Activated CD4-positive, alpha-beta T cell treated with anti-CD3 and anti-CD28 coated beads, Interleukin-2, amount 10 ng/mL, durations not matched to agents 24 days and 14 days (primary cell): ENCODE measurements at regions not wholly inside any gene's neighbourhood (a gene's known extent, or its start where the extent isn't known, plus 50 kb on each side); places are given as distances from the start of the nearest gene placed in this dataset.

Experiments
- DNase-seq: peaks from one replicate; pipeline ENCODE4 v3.0.0; 2022
- H3K27ac Mint-ChIP-seq: one replicate; pipeline ENCODE4 v1.8.0; 2022; ENCODE audit warnings: mild to moderate bottlenecking, mixed read lengths
- H3K27me3 Mint-ChIP-seq: one replicate; pipeline ENCODE4 v1.8.0; 2022; ENCODE audit warnings: mixed read lengths
- H3K36me3 Mint-ChIP-seq: one replicate; pipeline ENCODE4 v1.8.0; 2022; ENCODE audit warnings: low read depth, mild to moderate bottlenecking, mixed read lengths
- H3K4me1 Mint-ChIP-seq: one replicate; pipeline ENCODE4 v1.8.0; 2021; ENCODE audit warnings: mixed read lengths
- H3K4me3 Mint-ChIP-seq: one replicate; pipeline ENCODE4 v1.8.0; 2022; ENCODE audit warnings: mild to moderate bottlenecking, moderate library complexity, mixed read lengths
- H3K9me3 Mint-ChIP-seq: one replicate; pipeline ENCODE4 v1.8.0; 2021; ENCODE audit warnings: mixed read lengths
- intact Hi-C: fragments of 100-400 bp; cut with micrococcal nuclease; formaldehyde crosslinking; loops from one replicate; pipeline ENCODE4 v1.15.1; 2023

DNA sequence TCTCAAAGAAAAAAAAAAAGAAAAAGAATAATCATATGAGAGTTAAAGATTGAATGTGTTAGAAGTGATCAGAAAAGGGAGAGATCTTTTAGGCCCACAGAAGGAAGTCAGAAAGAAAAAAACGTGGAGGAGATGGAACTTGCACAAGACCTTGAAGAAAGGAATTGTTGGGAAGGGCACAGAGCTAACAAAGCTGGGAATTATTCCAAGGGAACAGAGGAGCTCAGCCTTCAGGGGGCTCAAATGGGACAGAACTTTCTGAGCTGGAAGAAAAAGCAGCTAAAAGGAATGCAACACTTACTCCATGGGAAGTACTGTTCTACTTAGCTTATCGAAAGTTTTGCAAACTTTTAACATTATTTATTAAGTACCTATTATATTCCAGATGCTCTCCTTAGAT lies 153.4 kb upstream of the ADRA1B start:
- no peaks in the 10 kb centered on the region for H3K36me3 Mint-ChIP-seq
- intact Hi-C loops, result no loop called here

GRCh38 chr5:159763562-159763961 lies 152.7 kb upstream of the ADRA1B start:
- no peaks in the 10 kb centered on the region for H3K9me3 Mint-ChIP-seq

More for the DNA sequence above, 153.4 kb upstream of the ADRA1B start:
- Mint-ChIP-seq H3K27ac (no peak overlapping the region), H3K4me3 (no peak overlapping the region), H3K9me3 (no peaks in the 10 kb centered on the region), H3K4me1 (peaks cover 9% of the 10 kb centered on the region), H3K27me3 (peaks cover 16% of the 10 kb centered on the region)
- DNase-seq, result no peak

DNA sequence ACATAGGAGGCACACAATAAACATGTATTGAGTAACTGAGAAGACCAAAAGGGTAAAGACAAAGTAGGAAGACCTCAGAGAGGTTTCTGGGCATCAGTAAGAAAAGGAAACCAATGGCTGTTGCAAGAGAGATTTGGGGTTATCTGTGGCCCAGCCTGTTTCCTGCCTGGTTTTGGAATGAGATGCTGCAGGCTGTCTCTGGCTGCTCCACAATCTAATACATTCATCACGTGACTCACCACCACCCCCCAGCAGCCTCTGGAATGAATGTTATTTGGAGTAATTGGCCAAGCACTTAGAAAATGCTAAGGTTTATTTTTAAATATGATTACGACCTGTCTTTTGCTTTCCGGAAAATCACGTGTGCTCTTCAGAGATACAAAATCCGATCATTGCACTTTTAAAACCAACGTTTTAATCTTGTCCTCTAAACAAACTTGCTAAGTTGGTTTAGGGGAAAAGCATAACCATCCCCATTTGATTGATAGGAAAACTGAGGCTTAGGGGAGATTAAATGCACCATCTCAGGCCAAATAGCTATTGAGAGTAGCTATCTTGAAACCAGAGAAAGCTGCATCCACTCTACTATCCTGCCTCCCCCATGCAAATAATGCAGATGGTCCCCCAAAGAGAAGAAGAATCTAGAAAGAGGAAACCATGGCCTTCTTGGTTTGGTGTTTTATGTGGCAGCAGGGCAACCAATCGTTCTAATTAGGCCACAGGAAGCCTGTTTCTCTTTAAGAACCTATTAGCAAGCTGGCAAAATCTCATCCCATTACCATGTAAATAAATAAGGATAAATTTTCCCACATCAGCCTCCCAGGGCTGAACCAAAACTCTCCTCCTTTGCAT lies 151.8 kb upstream of the ADRA1B start:
- DNase-seq, result no peak
- peaks cover 23% of the 10 kb centered on the region for H3K27me3 Mint-ChIP-seq
- H3K4me3 Mint-ChIP-seq, result no peak overlapping the region
- no peaks in the 10 kb centered on the region for H3K36me3 Mint-ChIP-seq
- intact Hi-C loops, result no loop called here
- no peaks in the 10 kb centered on the region for H3K9me3 Mint-ChIP-seq
- H3K4me1 Mint-ChIP-seq, result peaks cover 9% of the 10 kb centered on the region
- H3K27ac Mint-ChIP-seq, result no peak overlapping the region

More at GRCh38 chr5:159763562-159763961, 152.7 kb upstream of the ADRA1B start:
- Mint-ChIP-seq H3K36me3 (no peaks in the 10 kb centered on the region), H3K4me3 (no peak overlapping the region), H3K27me3 (peaks cover 19% of the 10 kb centered on the region), H3K4me1 (peaks cover 9% of the 10 kb centered on the region), H3K27ac (no peak overlapping the region)
- DNase-seq, result no peak
- intact Hi-C loops, result no loop called here

GRCh38 chr5:159765135-159765433 lies 151.2 kb upstream of the ADRA1B start:
- H3K36me3 Mint-ChIP-seq, result no peaks in the 10 kb centered on the region
- peaks cover 9% of the 10 kb centered on the region for H3K4me1 Mint-ChIP-seq
- H3K9me3 Mint-ChIP-seq, result no peaks in the 10 kb centered on the region
- H3K27me3 Mint-ChIP-seq, result peaks cover 23% of the 10 kb centered on the region
- no peak for DNase-seq
- no peak overlapping the region for H3K4me3 Mint-ChIP-seq
- intact Hi-C loops, result no loop called here
- no peak overlapping the region for H3K27ac Mint-ChIP-seq

DNA sequence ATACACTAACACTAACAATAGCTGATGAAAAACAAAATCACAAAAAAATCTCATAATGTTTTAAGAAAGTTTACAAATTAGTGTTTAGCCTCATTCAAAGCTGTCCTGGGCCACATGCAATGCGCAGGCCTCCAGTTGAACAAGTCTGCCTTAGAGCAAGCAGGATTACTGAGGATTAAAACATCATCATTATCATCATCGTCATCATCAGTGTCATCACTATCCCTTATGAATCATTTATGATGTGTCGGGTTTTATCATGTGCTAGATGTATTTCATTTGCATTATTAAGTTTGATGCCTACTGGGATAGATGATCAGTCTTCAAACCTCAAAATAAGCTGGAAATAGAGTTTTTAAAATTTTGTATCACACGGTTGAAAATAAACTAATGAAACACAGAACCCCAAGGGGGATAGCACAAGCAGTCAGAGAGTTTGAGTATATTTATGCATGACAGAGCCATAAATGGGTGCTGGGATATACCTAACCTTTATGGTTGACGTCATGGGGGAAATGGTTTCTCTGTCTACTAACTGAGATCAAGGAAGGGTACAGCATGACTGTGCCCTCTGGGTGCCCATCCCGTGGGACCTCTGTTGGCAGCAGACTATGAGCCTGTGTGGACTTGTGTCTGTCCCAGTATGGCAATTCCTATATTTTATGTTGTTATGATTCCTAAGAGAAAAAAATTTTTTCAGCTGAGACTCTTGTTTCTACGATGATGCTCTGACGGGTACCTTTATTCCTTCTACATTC lies 150.3 kb upstream of the ADRA1B start:
- intact Hi-C loops, result no loop called here
- Mint-ChIP-seq H3K36me3 (no peaks in the 10 kb centered on the region), H3K4me1 (peaks cover 9% of the 10 kb centered on the region), H3K4me3 (no peak overlapping the region), H3K9me3 (no peaks in the 10 kb centered on the region), H3K27ac (no peak overlapping the region), H3K27me3 (peaks cover 20% of the 10 kb centered on the region)
- DNase-seq, result no peak

GRCh38 chr5:159768243-159768642 lies 148.0 kb upstream of the ADRA1B start:
- Mint-ChIP-seq H3K27me3 (peaks cover 20% of the 10 kb centered on the region), H3K27ac (no peak overlapping the region), H3K36me3 (peaks cover 2% of the 10 kb centered on the region), H3K4me1 (peaks cover 14% of the 10 kb centered on the region), H3K9me3 (no peaks in the 10 kb centered on the region), H3K4me3 (no peak overlapping the region)
- no peak for DNase-seq
- intact Hi-C loops, result no loop called here

DNA sequence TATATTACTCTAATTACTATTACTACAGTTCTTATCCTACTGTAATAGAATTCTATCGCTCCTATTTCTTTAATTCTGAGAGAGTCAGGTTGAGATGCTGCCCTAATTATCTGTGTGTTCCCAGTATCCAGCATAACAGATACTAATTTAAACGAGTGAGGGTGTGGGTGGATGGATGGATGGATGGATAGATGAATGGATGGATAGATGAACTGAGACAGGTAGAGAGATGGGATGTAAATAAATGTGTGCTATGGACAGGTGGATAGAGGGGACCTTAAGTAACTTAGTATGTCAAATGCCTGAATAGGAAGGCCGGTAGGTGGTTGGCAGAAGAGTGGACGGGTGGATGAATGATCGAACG lies 143.6 kb upstream of the ADRA1B start:
- Mint-ChIP-seq H3K9me3 (peaks cover 2% of the 10 kb centered on the region), H3K4me3 (peak overlapping the region; percentile 34), H3K4me1 (peaks cover 24% of the 10 kb centered on the region), H3K36me3 (peaks cover 2% of the 10 kb centered on the region), H3K27me3 (peaks cover 30% of the 10 kb centered on the region), H3K27ac (peak overlapping the region; percentile 38)
- intact Hi-C loops, result loop anchor here (1.0 to 10.0 kb wide), 7 partner anchors 145 to 598 kb away; partner anchors contain the start of genes ADRA1B, TTC1 and UBLCP1
- DNase-seq, result no peak

- H3K27me3 Mint-ChIP-seq, result peaks cover 25% of the 10 kb centered on the region
- DNase-seq, result peak; percentile 94
- intact Hi-C loops, result loop anchor here (1.0 to 10.0 kb wide), 7 partner anchors 144 to 598 kb away; partner anchors contain the start of genes ADRA1B, TTC1 and UBLCP1
- peak overlapping the region; percentile 51 for H3K4me3 Mint-ChIP-seq
- H3K27ac Mint-ChIP-seq, result peak overlapping the region; percentile 63
- peaks cover 2% of the 10 kb centered on the region for H3K36me3 Mint-ChIP-seq
- peaks cover 24% of the 10 kb centered on the region for H3K4me1 Mint-ChIP-seq
- peaks cover 2% of the 10 kb centered on the region for H3K9me3 Mint-ChIP-seq
Measured at GRCh38 chr5:159773062-159773924, 143.0 kb upstream of the ADRA1B start.

DNA sequence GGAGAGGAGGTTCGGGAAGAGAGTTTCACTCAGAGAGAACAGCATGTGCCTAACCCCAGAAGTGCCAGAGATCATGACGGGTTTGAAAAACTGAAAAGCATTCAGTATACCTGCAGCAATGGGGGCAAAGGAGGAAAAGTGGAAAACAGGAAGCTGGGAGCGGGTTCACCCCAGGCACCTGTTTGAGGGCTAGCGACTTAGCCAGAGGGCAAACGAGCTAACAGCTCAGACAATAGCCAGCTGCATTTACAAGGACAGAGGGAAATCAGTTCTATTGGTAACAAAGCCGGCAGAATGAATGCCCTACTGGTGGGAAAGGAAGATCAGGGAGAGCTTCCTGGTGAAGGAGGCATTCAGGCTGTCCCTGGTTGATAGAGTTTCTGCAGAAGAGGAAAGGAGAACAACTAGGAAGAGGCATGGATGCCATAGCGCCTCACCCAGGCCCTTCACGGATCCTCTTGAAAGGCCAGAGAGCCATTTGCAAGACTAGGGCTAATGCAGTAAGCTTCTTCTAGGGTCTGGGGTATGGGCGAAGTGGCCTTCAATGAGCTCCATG lies 141.7 kb upstream of the ADRA1B start:
- intact Hi-C loops, result loop anchor here (5.0 to 10.0 kb wide), 3 partner anchors 143 to 600 kb away; partner anchors contain the start of genes ADRA1B and UBLCP1
- Mint-ChIP-seq H3K4me3 (no peak overlapping the region), H3K27me3 (peaks cover 21% of the 10 kb centered on the region), H3K36me3 (peaks cover 2% of the 10 kb centered on the region), H3K27ac (no peak overlapping the region), H3K4me1 (peaks cover 27% of the 10 kb centered on the region), H3K9me3 (peaks cover 2% of the 10 kb centered on the region)
- no peak for DNase-seq

DNA sequence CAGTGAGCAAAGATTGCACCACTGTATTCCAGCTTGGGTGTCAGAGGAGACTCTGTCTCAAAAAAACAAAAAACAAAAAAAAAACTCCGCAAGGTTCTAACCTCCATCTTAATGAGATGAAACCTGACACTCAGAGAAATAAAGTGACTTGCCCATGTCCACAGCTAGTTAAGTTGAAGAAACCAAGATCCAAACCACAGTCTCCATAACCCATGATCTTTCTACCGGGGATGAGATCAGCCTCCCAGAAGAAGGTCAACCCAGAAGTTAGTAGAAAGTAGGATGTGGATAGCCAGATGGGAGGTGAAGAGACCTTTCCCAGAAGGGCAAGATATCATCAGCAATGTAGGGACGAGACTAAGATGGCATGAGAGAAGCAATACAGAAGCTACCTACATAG lies 140.4 kb upstream of the ADRA1B start:
- DNase-seq, result no peak
- Mint-ChIP-seq H3K4me3 (no peak overlapping the region), H3K36me3 (peaks cover 2% of the 10 kb centered on the region), H3K27ac (no peak overlapping the region), H3K4me1 (peaks cover 32% of the 10 kb centered on the region), H3K27me3 (peaks cover 21% of the 10 kb centered on the region), H3K9me3 (peaks cover 14% of the 10 kb centered on the region)
- intact Hi-C loops, result loop anchor here (10.0 kb wide), 1 partner anchor 601 kb away; no protein-coding TSS in a partner anchor

DNA sequence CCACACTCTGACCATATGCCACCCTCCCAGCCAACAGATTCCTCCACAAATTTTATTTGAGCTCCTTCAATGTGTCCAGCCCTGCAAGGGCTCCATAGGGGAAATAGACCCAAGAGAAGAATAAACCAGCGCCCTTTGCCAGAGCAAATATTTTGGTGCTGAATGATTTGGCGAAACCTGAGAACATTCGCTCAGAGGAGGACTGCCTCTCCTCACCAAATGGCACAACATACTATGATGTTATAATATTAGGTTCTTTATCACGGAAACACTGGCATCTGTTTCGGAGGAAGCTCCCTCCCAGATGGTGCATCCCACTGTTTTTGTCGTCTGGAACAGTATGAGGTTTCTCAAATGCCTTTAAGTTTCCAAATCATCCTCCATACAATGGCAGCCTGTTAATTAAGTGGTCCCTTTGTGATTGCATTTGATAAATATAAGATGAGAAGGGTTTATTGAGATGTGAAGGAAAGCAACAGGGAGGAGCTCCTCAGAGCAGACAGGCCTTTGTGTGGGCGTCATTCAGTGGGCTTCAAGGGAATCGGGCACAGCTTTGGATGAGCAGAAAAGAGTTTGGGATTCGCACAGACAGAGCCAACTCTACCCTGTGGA lies 139.1 kb upstream of the ADRA1B start:
- intact Hi-C loops, result loop anchor here (10.0 kb wide), 1 partner anchor 602 kb away; no protein-coding TSS in a partner anchor
- peaks cover 2% of the 10 kb centered on the region for H3K36me3 Mint-ChIP-seq
- H3K4me1 Mint-ChIP-seq, result peaks cover 34% of the 10 kb centered on the region
- H3K9me3 Mint-ChIP-seq, result peaks cover 22% of the 10 kb centered on the region
- no peak for DNase-seq
- H3K4me3 Mint-ChIP-seq, result no peak overlapping the region
- H3K27ac Mint-ChIP-seq, result no peak overlapping the region
- H3K27me3 Mint-ChIP-seq, result peaks cover 21% of the 10 kb centered on the region

- H3K4me1 Mint-ChIP-seq, result peaks cover 17% of the 10 kb centered on the region
- no peak overlapping the region for H3K27ac Mint-ChIP-seq
- H3K9me3 Mint-ChIP-seq, result peaks cover 20% of the 10 kb centered on the region
- no peak overlapping the region for H3K4me3 Mint-ChIP-seq
- DNase-seq, result no peak
- intact Hi-C loops, result loop anchor here (10.0 kb wide), 1 partner anchor 605 kb away; no protein-coding TSS in a partner anchor
- H3K36me3 Mint-ChIP-seq, result no peaks in the 10 kb centered on the region
- peaks cover 20% of the 10 kb centered on the region for H3K27me3 Mint-ChIP-seq
Measured at GRCh38 chr5:159779481-159779880, 136.8 kb upstream of the ADRA1B start.

- no peak for DNase-seq
- intact Hi-C loops, result no loop called here
- Mint-ChIP-seq H3K4me3 (no peak overlapping the region), H3K27me3 (peaks cover 16% of the 10 kb centered on the region), H3K36me3 (no peaks in the 10 kb centered on the region), H3K9me3 (peaks cover 20% of the 10 kb centered on the region), H3K4me1 (peaks cover 17% of the 10 kb centered on the region), H3K27ac (no peak overlapping the region)
Measured at GRCh38 chr5:159780246-159780645, 136.0 kb upstream of the ADRA1B start.
